Keratinocyte (primary cell): ENCODE measurements at regions not wholly inside any gene's neighbourhood (a gene's known extent, or its start where the extent isn't known, plus 50 kb on each side); places are given as distances from the start of the nearest gene placed in this dataset.

ENCODE experiments used
- CTCF ChIP-seq, 3 experiments: IDR thresholded peaks in 1 of 3; conservative IDR thresholded peaks in 1 of 3; optimal IDR thresholded peaks in 1 of 3; 2 replicates in 2 of 3; 3 replicates in 1 of 3; pipeline versions ENCODE3 to v1.5.1; 2011; ENCODE audit warnings: low read length in 3 of 3, mild to moderate bottlenecking in 3 of 3, moderate library complexity in 2 of 3, control low read depth in 1 of 3, inconsistent platforms in 1 of 3; ENCODE audit not compliant: insufficient read depth in 2 of 3; ENCODE audit errors: extremely low read depth in 1 of 3
- EZH2 ChIP-seq: IDR thresholded peaks from one replicate; pipeline ENCODE4 v1.6.1; 2012; ENCODE audit warnings: inconsistent platforms, mild to moderate bottlenecking, low read length, moderate library complexity

- TF ChIP-seq CTCF (optimal IDR thresholded peaks at IDR 0.05 in 1 of 3, IDR thresholded peaks at IDR 0.05 in 1 of 3, conservative IDR thresholded peaks at IDR 0.05 in 1 of 3; ENCODE audit: extremely low read depth in 1 of 3, insufficient read depth in 2 of 3, low read length in 3 of 3) (no peak), EZH2 (no peak)
Observed at GRCh38 chr3:124202754-124203153, 210.8 kb upstream of the ROPN1 start.
